ENCODE measurements at regions not wholly inside any gene's neighbourhood (a gene's known extent, or its start where the extent isn't known, plus 50 kb on each side); places are given as distances from the start of the nearest gene placed in this dataset.

DNA sequence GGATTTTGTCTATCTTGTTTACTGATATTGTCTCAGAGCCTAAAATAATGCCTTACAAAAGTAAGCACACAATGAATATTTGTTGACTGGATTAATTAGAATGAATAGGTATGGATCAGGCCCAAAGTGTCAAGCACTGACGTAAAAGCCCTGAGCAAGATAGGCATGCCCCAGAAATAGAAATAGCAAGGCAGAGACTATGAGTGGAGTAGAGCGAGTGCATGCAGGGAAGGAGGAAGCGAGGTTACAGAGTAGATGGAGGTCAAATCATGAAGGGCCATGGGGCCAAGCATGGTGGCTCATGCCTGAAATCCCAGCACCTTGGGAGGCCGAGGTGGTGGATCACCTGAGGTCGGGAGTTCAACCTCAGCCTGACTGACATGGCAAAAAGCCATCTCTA lies 51.6 kb upstream of the SFTPD start:
- TF ChIP-seq, protein P1, sequence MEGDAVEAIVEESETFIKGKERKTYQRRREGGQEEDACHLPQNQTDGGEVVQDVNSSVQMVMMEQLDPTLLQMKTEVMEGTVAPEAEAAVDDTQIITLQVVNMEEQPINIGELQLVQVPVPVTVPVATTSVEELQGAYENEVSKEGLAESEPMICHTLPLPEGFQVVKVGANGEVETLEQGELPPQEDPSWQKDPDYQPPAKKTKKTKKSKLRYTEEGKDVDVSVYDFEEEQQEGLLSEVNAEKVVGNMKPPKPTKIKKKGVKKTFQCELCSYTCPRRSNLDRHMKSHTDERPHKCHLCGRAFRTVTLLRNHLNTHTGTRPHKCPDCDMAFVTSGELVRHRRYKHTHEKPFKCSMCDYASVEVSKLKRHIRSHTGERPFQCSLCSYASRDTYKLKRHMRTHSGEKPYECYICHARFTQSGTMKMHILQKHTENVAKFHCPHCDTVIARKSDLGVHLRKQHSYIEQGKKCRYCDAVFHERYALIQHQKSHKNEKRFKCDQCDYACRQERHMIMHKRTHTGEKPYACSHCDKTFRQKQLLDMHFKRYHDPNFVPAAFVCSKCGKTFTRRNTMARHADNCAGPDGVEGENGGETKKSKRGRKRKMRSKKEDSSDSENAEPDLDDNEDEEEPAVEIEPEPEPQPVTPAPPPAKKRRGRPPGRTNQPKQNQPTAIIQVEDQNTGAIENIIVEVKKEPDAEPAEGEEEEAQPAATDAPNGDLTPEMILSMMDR (IDR thresholded peaks at IDR 0.05; ENCODE audit: unreplicated experiment): no peak
- H3K36me3 Mint-ChIP-seq (ENCODE audit: insufficient read depth, unreplicated experiment): no peaks in the 10 kb centered on the region
- no peak overlapping the region for H3K27ac Mint-ChIP-seq (ENCODE audit: low read depth, unreplicated experiment)
- no peak for DNase-seq (ENCODE audit: unreplicated experiment)
- POLR2A ChIA-PET: no interaction called here
- CTCF ChIA-PET: interaction anchor here (0.6 to 0.9 kb wide), 2 partner anchors 20 to 46 kb away, joined by 3 to 5 read pairs; no protein-coding TSS in a partner anchor
- no TSS peak for BruUV-seq (replicated peaks)
- no peaks in the 10 kb centered on the region for H3K4me1 Mint-ChIP-seq (ENCODE audit: insufficient read depth, unreplicated experiment)
- H3K9me3 Mint-ChIP-seq (ENCODE audit: unreplicated experiment): no peaks in the 10 kb centered on the region
- H3K4me3 Mint-ChIP-seq (ENCODE audit: unreplicated experiment): no peak overlapping the region
- intact Hi-C loops (cut with micrococcal nuclease): no loop called here
- peaks cover 19% of the 10 kb centered on the region for H3K27me3 Mint-ChIP-seq (ENCODE audit: insufficient read depth, unreplicated experiment)
